ENCODE measurements at regions not wholly inside any gene's neighbourhood (a gene's known extent, or its start where the extent isn't known, plus 50 kb on each side); places are given as distances from the start of the nearest gene placed in this dataset.

DNA sequence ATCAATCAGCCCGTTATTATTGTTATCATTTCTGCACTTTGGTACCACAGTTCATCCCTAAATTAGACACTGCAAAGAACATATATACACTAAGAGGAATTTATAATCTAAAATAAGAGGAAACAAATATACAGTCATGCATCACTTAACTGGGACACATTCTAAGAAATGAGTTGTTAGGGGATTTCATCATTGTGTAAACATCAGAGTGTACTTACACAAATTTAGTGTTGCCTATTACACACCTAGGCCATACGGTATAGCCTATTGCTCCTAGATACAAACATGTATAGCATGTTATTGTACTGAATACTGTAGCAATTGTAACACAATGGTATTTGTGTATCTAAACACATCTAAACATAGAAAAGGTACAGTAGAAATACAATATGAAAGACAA lies 190.5 kb downstream of the BMP4 start:
- TF ChIP-seq, protein P1, sequence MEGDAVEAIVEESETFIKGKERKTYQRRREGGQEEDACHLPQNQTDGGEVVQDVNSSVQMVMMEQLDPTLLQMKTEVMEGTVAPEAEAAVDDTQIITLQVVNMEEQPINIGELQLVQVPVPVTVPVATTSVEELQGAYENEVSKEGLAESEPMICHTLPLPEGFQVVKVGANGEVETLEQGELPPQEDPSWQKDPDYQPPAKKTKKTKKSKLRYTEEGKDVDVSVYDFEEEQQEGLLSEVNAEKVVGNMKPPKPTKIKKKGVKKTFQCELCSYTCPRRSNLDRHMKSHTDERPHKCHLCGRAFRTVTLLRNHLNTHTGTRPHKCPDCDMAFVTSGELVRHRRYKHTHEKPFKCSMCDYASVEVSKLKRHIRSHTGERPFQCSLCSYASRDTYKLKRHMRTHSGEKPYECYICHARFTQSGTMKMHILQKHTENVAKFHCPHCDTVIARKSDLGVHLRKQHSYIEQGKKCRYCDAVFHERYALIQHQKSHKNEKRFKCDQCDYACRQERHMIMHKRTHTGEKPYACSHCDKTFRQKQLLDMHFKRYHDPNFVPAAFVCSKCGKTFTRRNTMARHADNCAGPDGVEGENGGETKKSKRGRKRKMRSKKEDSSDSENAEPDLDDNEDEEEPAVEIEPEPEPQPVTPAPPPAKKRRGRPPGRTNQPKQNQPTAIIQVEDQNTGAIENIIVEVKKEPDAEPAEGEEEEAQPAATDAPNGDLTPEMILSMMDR (IDR thresholded peaks at IDR 0.05; ENCODE audit: low read length) = no peak
- no peak for TF ChIP-seq EZH2 (IDR thresholded peaks at IDR 0.05; ENCODE audit: borderline replicate concordance, low read length)
